OCI-LY7 (cell line): ENCODE measurements at regions not wholly inside any gene's neighbourhood (a gene's known extent, or its start where the extent isn't known, plus 50 kb on each side); places are given as distances from the start of the nearest gene placed in this dataset.

Source experiments
- EZH2phosphoT487 ChIP-seq: fragments of 200-600 bp; sonication (generic); IDR thresholded peaks from 2 replicates; pipeline ENCODE4 v1.6.1; 2018; ENCODE audit warnings: low read depth, borderline replicate concordance, mild to moderate bottlenecking, mixed run types, antibody characterized with exemption, low read length, moderate library complexity, mixed read lengths
- TF ChIP-seq, protein P1 (sequence below): fragments of 200-600 bp; sonication (generic); conservative IDR thresholded peaks from 2 replicates; pipeline ENCODE4 v1.5.1; 2014; ENCODE audit warnings: mild to moderate bottlenecking, antibody characterized with exemption, low read length, moderate library complexity, mixed read lengths

DNA sequence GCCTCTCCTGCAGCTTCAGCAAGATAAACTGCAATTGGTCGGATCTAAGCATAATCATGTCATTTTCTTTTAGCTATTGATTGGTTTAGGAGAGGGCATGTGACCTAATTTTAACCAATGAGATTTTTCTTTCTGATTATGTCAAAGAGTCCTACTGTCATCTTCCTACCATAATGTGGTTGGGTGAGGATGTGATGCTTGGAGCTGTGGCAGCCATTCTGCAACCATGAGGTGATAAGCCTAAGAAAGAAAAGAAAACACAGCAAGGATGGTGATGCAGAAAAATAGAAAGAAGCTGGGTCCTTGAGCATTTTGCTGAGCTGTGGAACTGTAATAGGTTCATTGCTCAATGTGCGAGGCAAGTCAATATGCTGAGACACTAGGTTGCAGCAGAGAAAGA lies 121.7 kb upstream of the CRHR1 start:
- TF ChIP-seq, protein P1, sequence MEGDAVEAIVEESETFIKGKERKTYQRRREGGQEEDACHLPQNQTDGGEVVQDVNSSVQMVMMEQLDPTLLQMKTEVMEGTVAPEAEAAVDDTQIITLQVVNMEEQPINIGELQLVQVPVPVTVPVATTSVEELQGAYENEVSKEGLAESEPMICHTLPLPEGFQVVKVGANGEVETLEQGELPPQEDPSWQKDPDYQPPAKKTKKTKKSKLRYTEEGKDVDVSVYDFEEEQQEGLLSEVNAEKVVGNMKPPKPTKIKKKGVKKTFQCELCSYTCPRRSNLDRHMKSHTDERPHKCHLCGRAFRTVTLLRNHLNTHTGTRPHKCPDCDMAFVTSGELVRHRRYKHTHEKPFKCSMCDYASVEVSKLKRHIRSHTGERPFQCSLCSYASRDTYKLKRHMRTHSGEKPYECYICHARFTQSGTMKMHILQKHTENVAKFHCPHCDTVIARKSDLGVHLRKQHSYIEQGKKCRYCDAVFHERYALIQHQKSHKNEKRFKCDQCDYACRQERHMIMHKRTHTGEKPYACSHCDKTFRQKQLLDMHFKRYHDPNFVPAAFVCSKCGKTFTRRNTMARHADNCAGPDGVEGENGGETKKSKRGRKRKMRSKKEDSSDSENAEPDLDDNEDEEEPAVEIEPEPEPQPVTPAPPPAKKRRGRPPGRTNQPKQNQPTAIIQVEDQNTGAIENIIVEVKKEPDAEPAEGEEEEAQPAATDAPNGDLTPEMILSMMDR, result no peak
- TF ChIP-seq EZH2phosphoT487, result no peak
